Hepatocyte (in vitro differentiated cells): ENCODE measurements at regions not wholly inside any gene's neighbourhood (a gene's known extent, or its start where the extent isn't known, plus 50 kb on each side); places are given as distances from the start of the nearest gene placed in this dataset.

Experiments used
- DNase-seq: peaks from one replicate; pipeline ENCODE4 v3.0.0-alpha.2; 2016; ENCODE audit warnings: low spot score
- H2AFZ ChIP-seq: fragments of 200-600 bp; sonication (generic); 2 replicates; pipeline ENCODE4 v1.6.0; 2016; ENCODE audit warnings: antibody characterized with exemption, mild to moderate bottlenecking
- H3K27ac ChIP-seq: fragments of 200-600 bp; sonication (generic); 2 replicates; pipeline ENCODE4 v1.5.1; 2016; ENCODE audit warnings: mild to moderate bottlenecking
- H3K27me3 ChIP-seq: fragments of 200-600 bp; sonication (generic); 2 replicates; pipeline ENCODE4 v1.6.1; 2016
- H3K36me3 ChIP-seq: fragments of 200-600 bp; sonication (generic); replicated peaks from 2 replicates; pipeline ENCODE4 v1.5.1; 2016; ENCODE audit warnings: low read depth; ENCODE audit not compliant: insufficient read depth
- H3K4me1 ChIP-seq: fragments of 200-600 bp; sonication (generic); 2 replicates; pipeline ENCODE4 v1.5.1; 2016; ENCODE audit warnings: mild to moderate bottlenecking, moderate library complexity; ENCODE audit not compliant: insufficient read depth
- H3K4me2 ChIP-seq: fragments of 200-600 bp; sonication (generic); 2 replicates; pipeline ENCODE4 v1.6.0; 2016
- H3K4me3 ChIP-seq: fragments of 200-600 bp; sonication (generic); 2 replicates; pipeline ENCODE4 v1.5.1; 2016; ENCODE audit warnings: mild to moderate bottlenecking
- H3K79me2 ChIP-seq: fragments of 200-600 bp; sonication (generic); 2 replicates; pipeline ENCODE4 v1.6.0; 2017; ENCODE audit warnings: mild to moderate bottlenecking
- H3K9me2 ChIP-seq: fragments of 200-600 bp; sonication (generic); replicated peaks from 2 replicates; pipeline ENCODE4 v1.6.0; 2017; ENCODE audit warnings: mild to moderate bottlenecking; ENCODE audit not compliant: insufficient read depth
- H3K9me3 ChIP-seq: fragments of 200-600 bp; sonication (generic); 2 replicates; pipeline ENCODE4 v1.5.1; 2016; ENCODE audit warnings: low read depth, mild to moderate bottlenecking
- H4K20me1 ChIP-seq: fragments of 200-600 bp; sonication (generic); 2 replicates; pipeline ENCODE4 v1.6.0; 2016; ENCODE audit warnings: mild to moderate bottlenecking; ENCODE audit not compliant: insufficient read depth, poor library complexity, severe bottlenecking
- CTCF ChIP-seq: fragments of 200-600 bp; sonication (generic); IDR thresholded peaks from 2 replicates; pipeline ENCODE4 v1.5.1; 2016; ENCODE audit warnings: antibody characterized with exemption, mild to moderate bottlenecking; ENCODE audit not compliant: poor library complexity
- EZH2 ChIP-seq: fragments of 200-600 bp; sonication (generic); IDR thresholded peaks from 2 replicates; pipeline ENCODE4 v1.6.1; 2016; ENCODE audit warnings: antibody characterized with exemption, mild to moderate bottlenecking, borderline replicate concordance
- EZH2phosphoT487 ChIP-seq: fragments of 200-600 bp; sonication (generic); IDR thresholded peaks from one replicate; pipeline ENCODE4 v1.6.1; 2018; ENCODE audit warnings: antibody characterized with exemption, mild to moderate bottlenecking, low read depth, moderate library complexity; ENCODE audit not compliant: unreplicated experiment, severe bottlenecking
- WGBS: methylation state at CpG from one replicate; pipeline ENCODE4 v1.1.6; 2016; ENCODE audit warnings: low lambda C conversion rate; ENCODE audit errors: missing lambda C conversion rate; 5-methylcytosine and 5-hydroxymethylcytosine counted together

- peak overlapping the region; percentile 44 for H3K27ac ChIP-seq
Observed at GRCh38 chr4:173917255-173917960, 366.1 kb downstream of the FBXO8 start.

DNA sequence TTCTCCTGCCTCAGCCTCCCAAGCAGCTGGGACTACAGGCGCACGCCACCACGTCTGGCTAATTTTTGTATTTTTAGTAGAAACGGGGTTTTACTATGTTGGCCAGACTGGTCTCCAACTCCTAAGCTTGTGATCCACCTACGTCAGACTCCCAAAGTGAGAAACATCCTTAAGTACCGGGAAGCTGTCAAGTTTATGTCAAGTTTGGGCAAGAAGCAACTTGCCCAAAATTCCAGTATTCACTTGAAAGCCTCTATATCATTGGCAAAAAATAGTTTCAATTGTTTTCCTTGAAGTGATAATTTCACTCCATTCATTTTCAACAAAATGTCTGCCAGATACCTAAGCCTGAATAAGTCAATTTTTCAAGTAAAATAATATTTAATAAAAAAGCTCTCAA lies 370.0 kb downstream of the FBXO8 start:
- H3K4me2 ChIP-seq, result no peak overlapping the region
- H3K27me3 ChIP-seq, result no peaks in the 10 kb centered on the region
- no peaks in the 10 kb centered on the region for H3K36me3 ChIP-seq
- H3K4me3 ChIP-seq, result no peak overlapping the region
- H3K4me1 ChIP-seq, result no peaks in the 10 kb centered on the region
- H2AFZ ChIP-seq, result no peak overlapping the region
- no peaks in the 10 kb centered on the region for H4K20me1 ChIP-seq
- no peaks in the 10 kb centered on the region for H3K9me3 ChIP-seq
- no peak for TF ChIP-seq EZH2phosphoT487
- TF ChIP-seq EZH2, result no peak
- no peak for TF ChIP-seq CTCF
- no peak overlapping the region for H3K27ac ChIP-seq
- WGBS, result 92% methylated on average over 6 of the region's 6 CpGs
- no peaks in the 10 kb centered on the region for H3K79me2 ChIP-seq
- no peak for DNase-seq
- no peaks in the 10 kb centered on the region for H3K9me2 ChIP-seq

More at GRCh38 chr4:173917255-173917960, 366.1 kb downstream of the FBXO8 start:
- 47% methylated on average over 8 of the region's 8 CpGs for WGBS
- peak overlapping the region; percentile 21 for H3K4me2 ChIP-seq
- H3K36me3 ChIP-seq, result no peaks in the 10 kb centered on the region
- H3K4me1 ChIP-seq, result no peaks in the 10 kb centered on the region
- no peak for TF ChIP-seq CTCF
- no peak for TF ChIP-seq EZH2phosphoT487
- no peak for TF ChIP-seq EZH2
- H3K79me2 ChIP-seq, result no peaks in the 10 kb centered on the region
- no peaks in the 10 kb centered on the region for H3K27me3 ChIP-seq
- H3K4me3 ChIP-seq, result no peak overlapping the region
- no peaks in the 10 kb centered on the region for H3K9me3 ChIP-seq
- no peaks in the 10 kb centered on the region for H4K20me1 ChIP-seq
- DNase-seq, result no peak
- peak overlapping the region; percentile 2 for H2AFZ ChIP-seq
- no peaks in the 10 kb centered on the region for H3K9me2 ChIP-seq

DNA sequence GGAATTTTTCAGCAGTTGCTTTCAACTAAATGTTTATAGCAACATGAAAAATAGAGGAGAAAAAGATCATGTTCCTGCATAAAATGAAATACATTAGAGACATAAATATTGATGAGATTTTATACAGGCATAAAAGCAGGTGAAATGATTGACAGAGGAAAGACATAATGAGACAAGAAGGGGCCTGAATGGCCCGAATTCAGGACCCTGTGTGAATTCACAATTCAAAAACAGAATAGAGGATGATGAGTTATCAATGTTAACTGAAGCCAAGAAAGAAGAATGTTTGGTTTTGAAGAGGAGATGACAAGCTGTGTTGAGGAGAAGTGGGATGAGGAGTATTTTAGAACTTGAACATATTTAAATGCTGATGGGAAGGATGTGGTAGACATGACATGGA lies 371.1 kb downstream of the FBXO8 start:
- Histone ChIP-seq H4K20me1 (no peaks in the 10 kb centered on the region), H3K27me3 (no peaks in the 10 kb centered on the region)
- 81% methylated on average over 1 of the region's 1 CpG for WGBS

More for the DNA sequence above, 371.1 kb downstream of the FBXO8 start:
- H2AFZ ChIP-seq, result no peak overlapping the region
- no peaks in the 10 kb centered on the region for H3K9me2 ChIP-seq
- no peaks in the 10 kb centered on the region for H3K36me3 ChIP-seq
- no peaks in the 10 kb centered on the region for H3K9me3 ChIP-seq
- TF ChIP-seq CTCF (no peak), EZH2phosphoT487 (no peak), EZH2 (no peak)
- H3K4me2 ChIP-seq, result no peak overlapping the region
- DNase-seq, result no peak
- H3K27ac ChIP-seq, result no peak overlapping the region
- H3K4me1 ChIP-seq, result no peaks in the 10 kb centered on the region
- no peaks in the 10 kb centered on the region for H3K79me2 ChIP-seq
- H3K4me3 ChIP-seq, result no peak overlapping the region
